Activated naive CD8-positive, alpha-beta T cell treated with anti-CD3 and anti-CD28 coated beads for 36 hours (primary cell): ENCODE measurements at regions not wholly inside any gene's neighbourhood (a gene's known extent, or its start where the extent isn't known, plus 50 kb on each side); places are given as distances from the start of the nearest gene placed in this dataset.

Source experiments
- DNase-seq: peaks from one replicate; pipeline ENCODE4 v3.0.0; 2021
- H3K27ac Mint-ChIP-seq: one replicate; pipeline ENCODE4 v1.8.0; 2022; ENCODE audit warnings: mild to moderate bottlenecking, moderate library complexity, mixed read lengths
- H3K27me3 Mint-ChIP-seq: one replicate; pipeline ENCODE4 v1.8.0; 2022; ENCODE audit warnings: mild to moderate bottlenecking, mixed read lengths
- H3K36me3 Mint-ChIP-seq: one replicate; pipeline ENCODE4 v1.8.0; 2021; ENCODE audit warnings: mild to moderate bottlenecking, mixed read lengths
- H3K4me1 Mint-ChIP-seq: one replicate; pipeline ENCODE4 v1.8.0; 2021; ENCODE audit warnings: mixed read lengths
- H3K4me3 Mint-ChIP-seq: one replicate; pipeline ENCODE4 v1.8.0; 2022; ENCODE audit warnings: mild to moderate bottlenecking, moderate library complexity, mixed read lengths
- H3K9me3 Mint-ChIP-seq: one replicate; pipeline ENCODE4 v1.8.0; 2022; ENCODE audit warnings: mixed read lengths

DNA sequence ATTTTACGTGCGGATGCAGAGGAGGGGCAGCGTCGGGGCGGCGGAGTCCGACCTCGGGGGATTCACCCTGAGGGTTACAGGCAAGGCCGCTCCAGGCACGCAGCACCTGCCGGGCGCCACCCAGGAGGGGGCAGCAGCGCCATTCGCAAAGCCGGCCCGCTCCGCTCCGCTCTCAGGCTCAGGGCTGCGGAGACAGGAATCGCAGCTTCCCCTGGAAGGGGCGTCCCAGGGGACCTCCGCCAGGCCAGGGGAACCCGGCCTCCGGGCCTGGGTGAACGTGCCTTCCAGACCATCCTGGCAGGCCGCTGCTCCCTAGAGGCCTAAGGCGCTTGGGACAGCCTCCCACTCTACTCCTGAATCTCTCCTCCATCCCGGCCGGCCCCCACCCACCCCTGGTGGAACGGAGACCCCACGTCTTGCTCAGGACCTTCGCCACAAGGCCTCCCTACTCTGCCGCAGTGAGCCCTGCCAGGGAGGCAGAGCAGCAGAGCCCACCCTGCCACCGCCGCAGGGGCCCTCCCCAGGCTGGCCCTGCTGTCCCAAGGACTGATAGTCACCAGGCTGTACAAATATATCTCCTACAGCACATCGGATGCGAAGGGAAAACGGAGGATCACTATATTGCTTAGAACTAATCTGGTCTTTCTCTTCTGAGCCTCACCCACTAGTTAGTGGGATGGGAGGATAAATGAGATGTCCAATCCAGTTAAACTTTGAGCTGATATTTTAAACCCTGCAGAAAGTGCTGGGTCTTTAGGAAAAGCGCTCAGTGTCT is 115.0 kb downstream of the SMIM20 start:
- DNase-seq: peak; percentile 77
- Mint-ChIP-seq H3K27me3 (peaks cover 33% of the 10 kb centered on the region), H3K4me3 (no peak overlapping the region)

DNA sequence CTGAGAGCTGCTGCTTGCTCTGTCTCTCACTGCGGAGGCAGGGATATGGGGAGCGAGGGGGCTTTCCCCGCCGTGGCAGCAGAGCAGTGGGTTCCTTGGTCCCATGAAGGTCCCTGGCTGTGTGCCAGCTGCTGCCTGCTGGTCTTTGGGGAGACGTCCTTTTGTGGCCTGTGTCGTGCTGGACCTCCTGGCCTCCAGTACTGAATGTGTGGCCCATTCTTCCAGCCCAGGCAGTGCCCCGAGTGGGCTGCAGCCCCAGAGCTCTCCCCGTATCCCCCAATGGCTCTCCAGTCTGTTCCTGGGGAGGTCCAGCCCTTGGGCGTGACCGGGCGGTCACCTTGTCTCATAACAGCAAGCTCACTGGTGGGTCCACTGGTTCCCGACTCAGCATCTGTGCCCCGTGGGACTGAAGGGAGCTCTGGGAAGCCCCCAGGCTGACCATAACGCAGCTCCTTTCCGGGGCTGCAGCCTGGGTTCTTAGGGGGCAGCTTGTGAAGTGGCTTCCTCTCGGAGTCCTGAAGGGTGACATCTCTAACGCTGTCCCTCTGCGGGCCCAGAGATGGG is 115.6 kb downstream of the SMIM20 start:
- DNase-seq: no peak
- Mint-ChIP-seq H3K27me3 (peaks cover 31% of the 10 kb centered on the region), H3K4me3 (no peak overlapping the region), H3K4me1 (peaks cover 7% of the 10 kb centered on the region), H3K36me3 (no peaks in the 10 kb centered on the region), H3K27ac (no peak overlapping the region), H3K9me3 (peaks cover 5% of the 10 kb centered on the region)

More for the DNA sequence above, 115.0 kb downstream of the SMIM20 start:
- Mint-ChIP-seq H3K36me3 (no peaks in the 10 kb centered on the region), H3K4me1 (peaks cover 7% of the 10 kb centered on the region), H3K27ac (peak overlapping the region; percentile 28), H3K9me3 (peaks cover 5% of the 10 kb centered on the region)

DNA sequence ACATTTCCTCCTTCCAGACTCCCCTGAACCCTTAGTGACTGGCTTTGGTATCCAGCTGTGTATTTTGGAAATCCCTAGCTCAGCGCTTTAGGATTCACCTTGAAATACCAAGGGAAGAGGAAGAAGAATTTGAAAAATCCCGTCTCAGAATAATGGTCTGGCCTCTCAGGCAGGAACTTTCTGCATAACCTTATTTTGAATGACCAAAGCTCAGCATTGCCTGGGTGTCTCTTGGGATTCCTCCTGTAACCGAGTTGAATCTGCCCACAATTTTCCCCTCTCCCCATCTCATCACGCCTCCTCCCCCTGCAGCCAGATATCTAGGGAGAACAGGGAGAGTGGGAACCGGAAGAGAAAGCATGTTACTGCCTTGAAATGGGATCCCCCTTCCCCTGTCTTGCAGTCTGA is 116.2 kb downstream of the SMIM20 start:
- no peak overlapping the region for H3K27ac Mint-ChIP-seq
- no peak overlapping the region for H3K4me3 Mint-ChIP-seq
- peaks cover 31% of the 10 kb centered on the region for H3K27me3 Mint-ChIP-seq
- DNase-seq: no peak
- peaks cover 7% of the 10 kb centered on the region for H3K4me1 Mint-ChIP-seq
- H3K9me3 Mint-ChIP-seq: peaks cover 5% of the 10 kb centered on the region
- no peaks in the 10 kb centered on the region for H3K36me3 Mint-ChIP-seq

DNA sequence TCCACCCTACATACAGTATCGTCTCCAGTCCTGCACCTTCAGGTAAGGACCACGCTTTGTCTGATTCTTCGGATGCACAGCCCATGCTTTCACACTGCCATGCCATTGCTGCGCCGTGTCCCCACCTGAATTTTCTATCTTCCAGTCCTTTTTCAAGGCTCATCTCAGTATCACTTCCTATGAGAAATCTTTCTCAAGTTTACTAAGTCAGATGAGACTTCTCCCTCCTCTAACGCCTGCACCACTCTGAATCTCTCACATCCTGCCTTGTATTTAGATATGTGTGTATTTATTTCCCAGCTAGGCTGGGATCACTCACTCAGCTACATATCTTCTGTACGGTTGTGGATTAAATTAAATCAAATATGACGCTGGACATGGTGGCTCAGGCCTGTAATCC is 116.8 kb downstream of the SMIM20 start:
- H3K4me1 Mint-ChIP-seq: peaks cover 7% of the 10 kb centered on the region
- no peak overlapping the region for H3K27ac Mint-ChIP-seq
- no peak for DNase-seq
- H3K36me3 Mint-ChIP-seq: no peaks in the 10 kb centered on the region
- no peak overlapping the region for H3K4me3 Mint-ChIP-seq
- H3K9me3 Mint-ChIP-seq: peaks cover 5% of the 10 kb centered on the region
- H3K27me3 Mint-ChIP-seq: peaks cover 31% of the 10 kb centered on the region

DNA sequence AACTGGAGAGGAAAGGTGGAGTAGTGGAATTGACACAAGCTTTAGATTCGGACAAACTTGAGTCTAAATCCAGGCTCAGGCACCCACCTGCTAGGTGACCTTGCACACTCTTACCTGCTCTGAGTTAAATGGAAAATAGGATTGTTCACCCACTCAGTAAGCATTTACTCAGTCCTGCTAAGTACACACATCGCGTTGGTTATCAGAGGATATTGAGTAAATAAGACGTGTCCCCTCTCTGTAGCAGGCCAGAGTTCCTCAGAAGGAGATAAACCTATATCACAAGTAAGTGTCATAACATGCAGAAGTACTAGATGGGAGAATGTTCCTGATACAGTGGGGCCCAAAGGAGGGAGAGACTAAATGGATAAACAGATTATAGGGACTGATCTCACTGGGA is 117.7 kb downstream of the SMIM20 start:
- H3K36me3 Mint-ChIP-seq: no peaks in the 10 kb centered on the region
- no peak overlapping the region for H3K27ac Mint-ChIP-seq
- H3K9me3 Mint-ChIP-seq: peaks cover 5% of the 10 kb centered on the region
- DNase-seq: no peak
- H3K4me3 Mint-ChIP-seq: no peak overlapping the region
- peaks cover 29% of the 10 kb centered on the region for H3K27me3 Mint-ChIP-seq
- H3K4me1 Mint-ChIP-seq: peaks cover 7% of the 10 kb centered on the region

DNA sequence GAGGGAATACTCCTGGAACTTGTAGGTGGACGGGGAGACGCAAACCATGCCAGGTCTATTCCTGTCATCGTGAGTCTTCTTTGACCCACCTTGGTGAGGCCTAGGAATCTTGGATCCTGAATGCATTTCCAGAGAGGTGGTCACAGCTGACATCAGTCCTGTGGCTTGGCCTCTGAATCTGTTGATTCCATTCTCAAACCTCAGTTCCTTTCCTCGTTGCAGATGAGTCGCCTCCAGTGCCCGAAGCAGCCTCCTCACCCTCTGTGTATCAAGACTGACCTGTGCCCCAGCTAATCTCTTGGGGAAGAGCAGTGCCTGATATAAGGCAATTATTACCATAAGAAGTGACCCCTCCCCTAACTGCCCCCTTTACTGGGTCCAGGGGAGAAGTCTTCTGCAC is 118.1 kb downstream of the SMIM20 start:
- H3K4me1 Mint-ChIP-seq: peaks cover 7% of the 10 kb centered on the region
- H3K27me3 Mint-ChIP-seq: peaks cover 26% of the 10 kb centered on the region
- no peaks in the 10 kb centered on the region for H3K36me3 Mint-ChIP-seq
- no peak overlapping the region for H3K27ac Mint-ChIP-seq
- DNase-seq: no peak
- H3K4me3 Mint-ChIP-seq: no peak overlapping the region
- peaks cover 5% of the 10 kb centered on the region for H3K9me3 Mint-ChIP-seq

DNA sequence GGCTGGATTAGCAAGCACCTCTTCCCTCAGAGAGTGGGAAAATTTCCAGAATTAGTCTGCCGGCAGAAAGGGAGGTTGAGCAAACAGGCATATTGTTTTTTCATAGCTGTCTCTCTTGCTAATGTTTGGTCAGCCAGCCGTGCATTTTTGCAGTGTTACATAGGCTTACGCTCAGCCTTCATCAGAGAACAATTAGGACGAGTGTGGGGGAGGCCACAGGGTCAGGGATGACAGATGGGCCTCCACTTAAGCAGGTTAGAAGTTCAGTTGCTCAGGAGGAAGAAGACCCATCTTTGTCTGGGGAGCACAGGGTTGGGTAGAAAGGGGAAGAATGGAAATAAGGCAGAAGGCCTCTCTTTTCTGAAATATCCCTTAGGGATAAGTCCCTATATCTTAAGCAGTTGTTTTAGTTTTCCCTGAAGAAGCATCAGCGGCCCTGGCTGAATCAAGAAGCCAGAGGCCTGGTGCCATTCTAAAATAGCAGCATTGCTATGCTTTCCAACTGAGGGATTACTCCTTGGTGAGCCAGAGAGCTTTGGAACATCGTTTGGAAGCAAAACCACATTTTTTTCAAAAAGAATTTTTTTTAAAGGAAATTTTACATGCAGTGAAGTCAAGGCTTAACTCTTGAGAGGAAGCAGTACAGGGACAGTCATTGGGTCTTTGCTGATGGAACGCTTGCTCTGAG is 118.8 kb downstream of the SMIM20 start:
- Mint-ChIP-seq H3K36me3 (no peaks in the 10 kb centered on the region), H3K27me3 (peaks cover 22% of the 10 kb centered on the region), H3K4me3 (no peak overlapping the region), H3K4me1 (peaks cover 7% of the 10 kb centered on the region), H3K9me3 (peaks cover 5% of the 10 kb centered on the region), H3K27ac (no peak overlapping the region)
- no peak for DNase-seq

DNA sequence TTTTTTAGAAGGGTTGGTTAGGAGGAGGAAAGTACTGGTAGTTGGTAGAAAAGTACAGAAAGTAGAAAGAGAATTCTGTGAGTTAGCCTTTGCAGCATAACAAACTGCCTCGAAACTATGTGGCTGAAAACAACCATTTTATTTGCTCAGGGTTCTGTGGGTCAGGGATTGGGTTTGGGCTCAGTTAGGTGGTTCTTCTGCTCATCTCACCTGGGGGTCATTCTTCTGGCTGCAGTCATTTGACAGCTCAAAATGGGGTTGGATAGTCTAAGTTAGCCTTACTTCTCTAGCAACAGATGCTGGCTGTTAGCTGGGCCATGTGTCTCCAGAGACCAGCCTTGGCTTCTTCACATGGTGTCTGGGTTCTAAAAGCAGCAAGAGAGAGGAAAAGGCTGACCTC is 119.4 kb downstream of the SMIM20 start:
- no peak overlapping the region for H3K27ac Mint-ChIP-seq
- DNase-seq: no peak
- H3K27me3 Mint-ChIP-seq: peaks cover 21% of the 10 kb centered on the region
- no peaks in the 10 kb centered on the region for H3K36me3 Mint-ChIP-seq
- peaks cover 7% of the 10 kb centered on the region for H3K4me1 Mint-ChIP-seq
- peaks cover 5% of the 10 kb centered on the region for H3K9me3 Mint-ChIP-seq
- no peak overlapping the region for H3K4me3 Mint-ChIP-seq

DNA sequence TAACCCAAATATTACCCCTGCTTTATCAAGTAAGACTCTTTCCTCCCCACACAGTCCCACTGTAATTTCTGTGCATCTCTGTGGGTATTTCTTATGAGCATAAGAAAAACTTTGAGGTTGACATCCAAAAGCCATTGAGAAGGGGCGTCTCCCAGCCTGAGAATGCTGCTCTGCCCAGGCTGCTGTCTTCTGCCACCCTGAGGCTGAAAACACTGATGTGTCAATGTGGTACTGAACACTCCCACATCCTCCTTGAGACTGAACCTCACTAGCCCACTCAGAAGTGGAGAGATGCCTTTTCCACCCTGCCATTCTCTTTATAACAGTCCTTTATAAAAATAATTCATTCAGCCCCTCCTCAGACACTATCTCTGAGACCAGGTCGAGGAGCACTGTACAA is 120.8 kb downstream of the SMIM20 start:
- Mint-ChIP-seq H3K27me3 (peaks cover 9% of the 10 kb centered on the region), H3K27ac (no peak overlapping the region), H3K4me1 (peaks cover 4% of the 10 kb centered on the region), H3K9me3 (peaks cover 5% of the 10 kb centered on the region), H3K4me3 (no peak overlapping the region), H3K36me3 (no peaks in the 10 kb centered on the region)
- DNase-seq: no peak

DNA sequence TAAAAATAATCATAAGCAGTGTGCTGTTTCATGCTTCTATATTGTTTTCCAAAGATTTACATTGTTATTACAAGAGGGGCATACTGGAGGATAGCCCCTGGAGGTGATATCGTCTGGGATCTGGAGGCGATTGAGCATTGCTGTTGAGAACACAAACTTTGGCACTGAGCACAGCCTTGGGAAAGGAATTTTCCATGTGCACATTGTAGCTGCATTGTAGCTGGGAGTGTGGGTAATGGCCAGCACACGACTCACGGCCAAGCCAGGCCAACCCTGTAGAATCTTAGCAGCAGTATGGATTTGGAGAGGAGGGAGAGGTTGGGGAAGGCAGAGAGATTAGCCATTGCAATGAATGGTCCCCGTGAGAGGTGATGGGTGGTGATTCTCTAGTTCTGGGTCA is 121.9 kb downstream of the SMIM20 start:
- Mint-ChIP-seq H3K4me3 (no peak overlapping the region), H3K36me3 (no peaks in the 10 kb centered on the region), H3K27ac (no peak overlapping the region), H3K9me3 (peaks cover 5% of the 10 kb centered on the region), H3K4me1 (no peaks in the 10 kb centered on the region), H3K27me3 (peaks cover 2% of the 10 kb centered on the region)
- DNase-seq: no peak

DNA sequence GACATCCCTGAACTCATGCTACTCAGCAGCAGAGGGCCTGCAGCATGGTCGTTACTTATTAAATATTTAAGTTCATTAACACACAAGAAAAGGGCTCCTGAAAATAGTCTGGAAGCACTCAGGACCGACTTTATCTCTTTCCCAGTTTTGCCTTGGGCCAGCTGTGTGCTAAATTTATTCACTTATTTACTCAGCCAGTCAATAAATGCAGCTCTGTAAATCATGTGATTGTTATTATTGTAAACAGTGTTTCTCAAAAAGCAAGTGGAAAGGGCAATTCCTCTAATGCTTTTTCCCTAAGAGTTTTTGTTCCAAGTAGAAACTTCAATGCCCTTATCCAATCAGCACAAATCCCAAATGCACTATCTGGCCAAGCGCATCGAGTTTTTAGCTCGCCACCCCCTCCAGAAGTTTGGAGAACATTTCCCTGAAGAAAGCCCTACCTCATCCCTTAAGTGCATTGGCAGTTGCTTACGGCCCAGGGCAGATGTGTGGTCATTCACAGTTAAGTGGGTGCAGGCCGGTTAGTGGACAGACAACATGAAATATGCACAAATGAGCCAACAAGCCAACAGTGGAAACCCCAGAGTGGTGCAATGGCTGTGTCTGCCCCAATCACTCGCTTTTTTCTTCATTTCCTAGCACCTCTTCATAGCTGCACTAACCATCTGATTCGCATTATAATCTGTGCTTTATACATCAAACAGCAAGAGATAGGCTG is 125.8 kb downstream of the SMIM20 start:
- H3K4me3 Mint-ChIP-seq: no peak overlapping the region
- no peak overlapping the region for H3K27ac Mint-ChIP-seq
- no peaks in the 10 kb centered on the region for H3K36me3 Mint-ChIP-seq
- peaks cover 3% of the 10 kb centered on the region for H3K4me1 Mint-ChIP-seq
- peaks cover 9% of the 10 kb centered on the region for H3K27me3 Mint-ChIP-seq
- no peaks in the 10 kb centered on the region for H3K9me3 Mint-ChIP-seq
- DNase-seq: no peak

DNA sequence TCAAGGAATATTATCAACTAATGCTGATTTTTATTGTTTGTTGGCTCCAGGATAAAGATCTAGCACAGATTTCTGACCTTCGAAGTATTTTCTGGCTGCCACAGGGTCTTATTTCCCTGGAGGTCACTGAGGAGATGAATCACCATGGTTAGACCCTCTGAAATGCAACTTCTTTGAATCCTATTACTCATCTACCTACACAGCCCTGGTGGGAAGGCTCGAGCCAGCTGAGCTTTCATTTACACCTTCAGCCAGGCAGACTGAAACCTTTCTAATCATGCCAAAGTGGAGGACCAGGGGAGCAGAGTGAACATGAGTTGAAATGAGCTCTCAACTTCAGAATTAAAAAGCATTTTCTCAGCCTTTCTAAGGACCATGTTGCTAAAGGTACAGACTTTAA is 130.5 kb downstream of the SMIM20 start:
- Mint-ChIP-seq H3K4me3 (no peak overlapping the region), H3K36me3 (no peaks in the 10 kb centered on the region), H3K9me3 (no peaks in the 10 kb centered on the region), H3K27ac (no peak overlapping the region), H3K4me1 (peaks cover 3% of the 10 kb centered on the region), H3K27me3 (peaks cover 27% of the 10 kb centered on the region)
- DNase-seq: no peak

DNA sequence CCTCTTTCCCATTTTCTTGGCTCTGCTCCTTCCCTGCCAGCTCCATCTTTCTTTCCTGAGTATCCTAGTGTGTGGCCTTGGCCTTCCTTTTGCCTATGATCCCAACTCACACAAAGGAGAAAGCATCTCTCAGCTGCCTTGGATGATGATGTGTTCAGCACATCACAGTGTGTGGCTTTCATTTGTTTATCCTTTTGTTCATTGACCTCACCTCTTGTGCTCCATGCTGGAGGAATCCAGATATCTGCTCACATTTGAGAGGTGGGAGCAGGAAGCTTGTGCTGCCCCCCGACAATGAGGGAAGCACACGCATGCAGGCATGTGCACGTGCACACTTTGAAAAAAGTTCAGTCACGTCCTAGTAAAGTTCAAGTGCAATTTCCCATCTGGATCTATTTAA is 131.0 kb downstream of the SMIM20 start:
- DNase-seq: no peak
- peaks cover 3% of the 10 kb centered on the region for H3K4me1 Mint-ChIP-seq
- H3K27ac Mint-ChIP-seq: no peak overlapping the region
- no peak overlapping the region for H3K4me3 Mint-ChIP-seq
- no peaks in the 10 kb centered on the region for H3K36me3 Mint-ChIP-seq
- H3K27me3 Mint-ChIP-seq: peaks cover 32% of the 10 kb centered on the region
- no peaks in the 10 kb centered on the region for H3K9me3 Mint-ChIP-seq

DNA sequence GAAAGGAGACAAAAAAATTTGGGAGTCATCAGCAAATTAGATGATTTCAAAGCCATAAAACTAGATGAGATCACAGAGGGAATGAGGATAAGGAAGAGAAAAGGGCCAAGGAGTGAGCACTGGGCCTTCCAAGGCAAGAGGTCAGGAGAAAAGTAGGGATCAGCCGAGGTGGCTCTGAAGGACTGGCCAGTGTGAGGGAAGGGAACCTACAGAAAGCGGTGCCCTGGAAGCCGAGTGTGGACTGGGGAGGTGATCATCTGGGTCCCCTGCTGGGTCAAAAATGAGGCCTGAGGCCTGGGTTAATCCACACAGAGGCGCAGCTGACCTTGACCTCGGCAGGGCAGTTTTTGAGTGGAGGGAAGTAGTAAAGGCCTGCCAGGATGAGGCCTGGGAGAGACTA is 133.8 kb downstream of the SMIM20 start:
- H3K36me3 Mint-ChIP-seq: no peaks in the 10 kb centered on the region
- peaks cover 29% of the 10 kb centered on the region for H3K27me3 Mint-ChIP-seq
- H3K4me1 Mint-ChIP-seq: peaks cover 3% of the 10 kb centered on the region
- no peak for DNase-seq
- H3K27ac Mint-ChIP-seq: no peak overlapping the region
- H3K4me3 Mint-ChIP-seq: no peak overlapping the region
- H3K9me3 Mint-ChIP-seq: no peaks in the 10 kb centered on the region

DNA sequence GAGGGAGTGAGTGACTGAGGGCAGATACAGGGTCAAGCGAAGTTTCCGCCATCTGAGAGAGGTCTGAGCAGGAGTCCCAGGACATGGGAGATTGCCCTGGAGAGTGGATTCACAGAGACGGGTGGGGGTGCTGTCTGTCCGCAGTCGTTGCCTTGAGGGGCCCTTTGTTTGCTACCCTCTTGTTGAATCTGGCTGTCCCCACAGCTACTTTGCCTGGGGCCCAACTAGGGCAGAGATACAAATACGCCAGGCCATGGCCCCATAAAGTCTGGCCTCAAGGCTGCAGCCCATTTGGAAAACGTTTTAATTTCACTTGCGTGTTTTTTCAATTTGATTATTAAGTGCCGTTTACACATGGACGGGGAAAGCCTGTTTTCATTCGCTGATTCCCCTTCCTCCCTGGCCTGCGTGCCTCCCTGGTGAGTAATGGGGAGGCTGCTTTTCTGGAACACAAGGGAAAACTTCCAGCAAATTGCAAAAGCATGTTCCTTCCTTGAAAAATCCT is 134.4 kb downstream of the SMIM20 start:
- H3K9me3 Mint-ChIP-seq: no peaks in the 10 kb centered on the region
- H3K27ac Mint-ChIP-seq: no peak overlapping the region
- peaks cover 29% of the 10 kb centered on the region for H3K27me3 Mint-ChIP-seq
- no peaks in the 10 kb centered on the region for H3K36me3 Mint-ChIP-seq
- DNase-seq: no peak
- H3K4me3 Mint-ChIP-seq: no peak overlapping the region
- H3K4me1 Mint-ChIP-seq: peaks cover 3% of the 10 kb centered on the region
